GM12878 (cell line): ENCODE measurements at regions not wholly inside any gene's neighbourhood (a gene's known extent, or its start where the extent isn't known, plus 50 kb on each side); places are given as distances from the start of the nearest gene placed in this dataset.
"Not testable (repeated sequence)": the region's sequence is repeated elsewhere in the genome, so short reads cannot be mapped to it uniquely, and the experiment has no call there.

ENCODE experiments used
- ATAC-seq: fragments of 200-7000 bp; cut with Tn5 transposase; 3 replicates; pipeline ENCODE4 v1.9.1; 2020; ENCODE audit warnings: mild to moderate bottlenecking, moderate library complexity
- BruUV-seq: library from RNA; stranded (reverse); fragments of 400-500 nt; replicated peaks from 2 replicates; lab custom pipeline; 2021; lab: Mats Ljungman, UMichigan
- CTCF ChIA-PET: fragments of 300-600 bp; sonication (Branson Sonifier 250); formaldehyde crosslinking; extraction: SDS; loops from one replicate; lab custom pipeline; 2021; ENCODE audit warnings: inconsistent platforms; lab: Yijun Ruan, JAX
- POLR2A ChIA-PET: fragments of 350-600 bp; formaldehyde crosslinking; extraction: SDS; loops from one replicate; lab custom pipeline; 2021; ENCODE audit warnings: inconsistent platforms; lab: Charles Lee
- RAD21 ChIA-PET: fragments of 300-600 bp; sonication (Branson Sonifier 250); formaldehyde crosslinking; loops from one replicate; lab custom pipeline; 2023; ENCODE audit warnings: antibody characterized with exemption; ENCODE audit not compliant: unreplicated experiment; lab: Charles Lee
- SMC1A ChIA-PET: fragments of 300-600 bp; sonication (Branson Sonifier 250); formaldehyde crosslinking; loops from one replicate; lab custom pipeline; 2023; ENCODE audit not compliant: unreplicated experiment, uncharacterized antibody; lab: Charles Lee
- DNase-seq: peaks from one replicate; pipeline ENCODE4 v3.0.0-alpha.2; 2011; ENCODE audit warnings: low read depth, low spot score
- FAIRE-seq: peaks from 3 replicates; lab custom pipeline; 2011; peaks lifted over from hg19 to GRCh38; lab: Jason Lieb, UNC
- H2AFZ ChIP-seq: 2 replicates; pipeline ENCODE4 v1.6.0; 2011; ENCODE audit warnings: low read depth, low read length, control low read depth; ENCODE audit not compliant: control insufficient read depth
- H3K27ac ChIP-seq: 2 replicates; pipeline ENCODE4 v1.5.1; 2011; ENCODE audit warnings: control low read depth; ENCODE audit not compliant: control insufficient read depth, insufficient read depth
- H3K27me3 ChIP-seq, 2 experiments: replicated peaks in 1 of 2; 2 replicates each; pipeline versions ENCODE4 v1.6.0 to v1.6.1; 2011; ENCODE audit warnings: low read length in 1 of 2; ENCODE audit not compliant: control insufficient read depth in 2 of 2, insufficient read depth in 2 of 2
- H3K36me3 ChIP-seq, 2 experiments: 2 replicates each; pipeline ENCODE4 v1.5.1; 2011; ENCODE audit warnings: low read length in 1 of 2; ENCODE audit not compliant: control insufficient read depth in 2 of 2, insufficient read depth in 2 of 2
- H3K4me1 ChIP-seq: 2 replicates; pipeline ENCODE4 v1.6.1; 2011; ENCODE audit warnings: mild to moderate bottlenecking, low read length, moderate library complexity, mixed read lengths; ENCODE audit not compliant: control insufficient read depth, insufficient read depth
- H3K4me2 ChIP-seq: 2 replicates; pipeline ENCODE4 v1.6.0; 2011; ENCODE audit warnings: control low read depth; ENCODE audit not compliant: control insufficient read depth, insufficient read depth
- H3K4me3 ChIP-seq: fragments of 200-600 bp; sonication (generic); 2 replicates; pipeline ENCODE4 v1.5.1; 2016
- H3K79me2 ChIP-seq: 2 replicates; pipeline ENCODE4 v1.6.0; 2011; ENCODE audit warnings: low read length; ENCODE audit not compliant: control insufficient read depth, insufficient read depth
- H3K9ac ChIP-seq: 2 replicates; pipeline ENCODE4 v1.8.0; 2011; ENCODE audit warnings: low read length, control low read depth, mixed read lengths; ENCODE audit not compliant: control insufficient read depth, insufficient read depth
- H3K9me3 ChIP-seq: replicated peaks from 3 replicates; pipeline ENCODE4 v1.5.1; 2011; ENCODE audit warnings: mild to moderate bottlenecking, low read length; ENCODE audit not compliant: control insufficient read depth, insufficient read depth
- H4K20me1 ChIP-seq: 2 replicates; pipeline ENCODE4 v1.6.0; 2011; ENCODE audit not compliant: control insufficient read depth, insufficient read depth
- RAD51 ChIP-seq: fragments of 450-650 bp; IDR thresholded peaks from 2 replicates; pipeline ENCODE4 v1.6.1; 2016; ENCODE audit warnings: moderate library complexity, mild to moderate bottlenecking, inconsistent platforms
- RFX5 ChIP-seq: IDR thresholded peaks from 2 replicates; pipeline ENCODE4 v1.6.1; 2011; ENCODE audit warnings: low read depth, low read length, improper control_type of control experiment
- WGBS: methylation state at CpG from one replicate; pipeline ENCODE4 v1.1.6; 2016; ENCODE audit warnings: low lambda C conversion rate; ENCODE audit not compliant: insufficient replicate concordance, insufficient coverage; ENCODE audit errors: missing lambda C conversion rate; 5-methylcytosine and 5-hydroxymethylcytosine counted together
- in situ Hi-C: fragments of 300-500 bp; cut with MboI; formaldehyde crosslinking; loops from 9 replicates; pipeline ENCODE4 v1.14.3; 2018; ENCODE audit warnings: mixed read lengths
- intact Hi-C: fragments of 100-400 bp; cut with micrococcal nuclease; formaldehyde crosslinking; loops from one replicate; pipeline ENCODE4 v1.14.2; 2022; ENCODE audit not compliant: unreplicated experiment

DNA sequence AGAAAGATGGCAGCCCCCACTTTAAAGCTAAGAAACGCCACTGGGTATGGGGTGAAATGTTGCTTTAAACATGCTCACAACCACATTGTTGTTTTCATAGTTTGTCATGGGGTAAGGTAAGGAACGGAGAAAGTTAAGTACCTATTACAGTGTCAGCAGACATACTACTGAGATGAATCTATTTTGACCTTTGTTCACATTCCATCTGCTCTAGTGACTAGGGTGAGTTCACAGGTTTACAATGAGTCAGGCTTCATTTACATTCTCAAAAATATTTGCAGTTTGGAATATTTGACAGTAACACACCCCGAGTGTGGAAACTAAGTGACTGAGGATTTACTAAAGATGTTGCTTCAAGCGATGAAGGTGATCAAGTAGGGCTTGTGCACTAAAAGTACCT lies 428.7 kb upstream of the ACVR2A start:
- H3K4me3 ChIP-seq, result no peak overlapping the region
- ATAC-seq, result no peak; the same call in 2 of the 3 replicates
- no peak overlapping the region for H3K4me2 ChIP-seq
- in situ Hi-C loops, result no loop called here
- H3K36me3 ChIP-seq, result no peaks in the 10 kb centered on the region
- ChIA-PET CTCF (no interaction called here), SMC1A (no interaction called here), POLR2A (no interaction called here), RAD21 (no interaction called here)
- H3K4me1 ChIP-seq, result no peaks in the 10 kb centered on the region
- H2AFZ ChIP-seq, result no peak overlapping the region
- no peak overlapping the region for H3K9ac ChIP-seq
- no peak overlapping the region for H3K27ac ChIP-seq
- WGBS, result 23% methylated on average over 4 of the region's 4 CpGs
- H3K27me3 ChIP-seq, result no peaks in the 10 kb centered on the region
- TF ChIP-seq RAD51 (no peak), RFX5 (no peak)
- no peaks in the 10 kb centered on the region for H3K79me2 ChIP-seq
- DNase-seq, result no peak
- intact Hi-C loops, result no loop called here
- no peak for FAIRE-seq
- no peaks in the 10 kb centered on the region; the same call in 2 of the 3 replicates for H3K9me3 ChIP-seq
- H4K20me1 ChIP-seq, result no peaks in the 10 kb centered on the region
- BruUV-seq, result no TSS peak

DNA sequence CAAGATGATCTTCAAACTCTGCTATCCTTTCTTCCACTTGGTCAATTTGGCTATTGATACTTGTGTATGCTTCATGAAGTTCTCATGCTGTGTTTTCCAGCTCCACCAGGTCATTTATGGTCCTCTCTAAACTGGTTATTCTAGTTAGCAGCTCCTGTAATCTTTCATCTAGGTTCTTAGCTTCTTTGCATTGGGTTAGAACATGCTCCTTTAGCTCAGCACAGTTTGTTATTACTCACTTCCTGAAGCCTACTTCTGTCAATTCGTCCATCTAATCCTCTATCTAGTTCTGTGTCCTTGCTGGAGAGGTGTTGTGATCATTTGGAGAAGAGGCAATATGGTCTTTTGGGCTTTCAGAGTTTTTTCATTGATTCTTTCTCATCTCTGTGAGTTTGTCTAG lies 430.2 kb upstream of the ACVR2A start:
- BruUV-seq, POLR2A ChIA-PET, H3K4me2 ChIP-seq, in situ Hi-C loops, H2AFZ ChIP-seq, SMC1A ChIA-PET, H3K4me1 ChIP-seq, H3K27ac ChIP-seq, H3K9me3 ChIP-seq, RAD21 ChIA-PET, CTCF ChIA-PET, ATAC-seq, FAIRE-seq, H3K9ac ChIP-seq, H4K20me1 ChIP-seq, H3K79me2 ChIP-seq, H3K36me3 ChIP-seq, H3K27me3 ChIP-seq, H3K4me3 ChIP-seq, DNase-seq, intact Hi-C loops: not testable (repeated sequence)
- 0% methylated on average over 1 of the region's 1 CpG for WGBS
